IMR-90 (cell line): ENCODE measurements at regions not wholly inside any gene's neighbourhood (a gene's known extent, or its start where the extent isn't known, plus 50 kb on each side); places are given as distances from the start of the nearest gene placed in this dataset.

Experiments
- ATAC-seq: fragments of 200-7000 bp; cut with Tn5 transposase; 2 replicates; pipeline ENCODE4 v1.9.1; 2020; ENCODE audit warnings: low read depth, mild to moderate bottlenecking, moderate library complexity
- BruUV-seq: library from RNA; stranded (reverse); fragments of 400-500 nt; replicated peaks from 2 replicates; lab custom pipeline; 2021; lab: Mats Ljungman, UMichigan
- CTCF ChIA-PET: fragments of 300-600 bp; formaldehyde crosslinking; extraction: SDS; loops from one replicate; lab custom pipeline; 2021; ENCODE audit warnings: antibody characterized with exemption; lab: Yijun Ruan, JAX
- POLR2A ChIA-PET: fragments of 300-600 bp; sonication (Branson Sonifier 250); formaldehyde crosslinking; loops from one replicate; lab custom pipeline; 2022; ENCODE audit warnings: antibody characterized with exemption; ENCODE audit not compliant: unreplicated experiment; lab: Charles Lee
- DNase-seq: peaks from one replicate; pipeline ENCODE4 v3.0.0; 2013
- H2AFZ ChIP-seq: replicated peaks from 2 replicates; pipeline ENCODE3; 2013; ENCODE audit warnings: low read length, mild to moderate bottlenecking; ENCODE audit not compliant: poor library complexity
- H2AK5ac ChIP-seq: 2 replicates; pipeline ENCODE4 v1.6.1; 2013; ENCODE audit warnings: low read depth, low read length, inconsistent platforms
- H2AK9ac ChIP-seq: replicated peaks from 2 replicates; pipeline ENCODE3; 2013; ENCODE audit warnings: mild to moderate bottlenecking, low read depth, low read length, moderate library complexity; ENCODE audit not compliant: poor library complexity
- H2BK120ac ChIP-seq: 2 replicates; pipeline ENCODE4 v1.6.1; 2013; ENCODE audit warnings: low read depth, low read length, inconsistent platforms
- H2BK15ac ChIP-seq: 3 replicates; pipeline ENCODE4 v1.6.1; 2013; ENCODE audit warnings: low read depth, low read length, inconsistent platforms
- H2BK20ac ChIP-seq: 2 replicates; pipeline ENCODE4 v1.6.1; 2013; ENCODE audit warnings: low read depth, mild to moderate bottlenecking, inconsistent platforms, low read length, moderate library complexity
- H2BK5ac ChIP-seq: 2 replicates; pipeline ENCODE4 v1.6.1; 2013; ENCODE audit warnings: mild to moderate bottlenecking, low read depth, low read length, inconsistent platforms; ENCODE audit not compliant: poor library complexity, severe bottlenecking
- H3K14ac ChIP-seq: replicated peaks from 2 replicates; pipeline ENCODE4 v1.6.1; 2013; ENCODE audit warnings: low read depth, low read length, inconsistent platforms
- H3K18ac ChIP-seq: 2 replicates; pipeline ENCODE4 v1.6.1; 2013; ENCODE audit warnings: low read depth, low read length, control low read depth
- H3K23ac ChIP-seq: 2 replicates; pipeline ENCODE4 v1.6.1; 2013; ENCODE audit warnings: low read depth, low read length, inconsistent platforms
- H3K27ac ChIP-seq: 2 replicates; pipeline ENCODE4 v1.5.1; 2013; ENCODE audit warnings: mild to moderate bottlenecking, control low read depth, low read length; ENCODE audit not compliant: insufficient read depth
- H3K27me3 ChIP-seq: 2 replicates; pipeline ENCODE4 v1.6.1; 2013; ENCODE audit warnings: low read length; ENCODE audit not compliant: control insufficient read depth, insufficient read depth
- H3K36me3 ChIP-seq: 2 replicates; pipeline ENCODE4 v1.6.1; 2013; ENCODE audit warnings: low read length, mixed read lengths; ENCODE audit not compliant: control insufficient read depth, insufficient read depth
- H3K4ac ChIP-seq: 2 replicates; pipeline ENCODE4 v1.6.1; 2013; ENCODE audit warnings: low read depth, low read length, inconsistent platforms
- H3K4me1 ChIP-seq: 2 replicates; pipeline ENCODE4 v1.6.1; 2013; ENCODE audit warnings: low read length, mixed read lengths; ENCODE audit not compliant: control insufficient read depth, insufficient read depth
- H3K4me2 ChIP-seq: 2 replicates; pipeline ENCODE4 v1.6.1; 2013; ENCODE audit warnings: low read depth, mild to moderate bottlenecking, control low read depth, low read length, moderate library complexity
- H3K4me3 ChIP-seq: 2 replicates; pipeline ENCODE4 v1.5.1; 2013; ENCODE audit warnings: low read depth, mild to moderate bottlenecking, control low read depth, low read length, moderate library complexity; ENCODE audit not compliant: insufficient read depth
- H3K56ac ChIP-seq: 2 replicates; pipeline ENCODE4 v1.6.1; 2013; ENCODE audit warnings: low read length, inconsistent platforms; ENCODE audit not compliant: insufficient read depth; ENCODE audit errors: extremely low read depth
- H3K79me1 ChIP-seq, 2 experiments: 2 replicates each; pipeline ENCODE4 v1.6.1; 2013; ENCODE audit warnings: low read length in 2 of 2, inconsistent platforms in 1 of 2, low read depth in 1 of 2
- H3K9ac ChIP-seq: 2 replicates; pipeline ENCODE4 v1.6.1; 2013; ENCODE audit warnings: low read depth, low read length, control low read depth
- H3K9me1 ChIP-seq: 2 replicates; pipeline ENCODE4 v1.6.1; 2013; ENCODE audit warnings: low read length, inconsistent platforms; ENCODE audit not compliant: insufficient read depth
- H3K9me3 ChIP-seq: 2 replicates; pipeline ENCODE4 v1.6.1; 2013; ENCODE audit warnings: low read length; ENCODE audit not compliant: control insufficient read depth, insufficient read depth
- H4K20me1 ChIP-seq: 2 replicates; pipeline ENCODE4 v1.6.1; 2013; ENCODE audit warnings: low read length, inconsistent platforms; ENCODE audit not compliant: insufficient read depth
- H4K5ac ChIP-seq: 2 replicates; pipeline ENCODE4 v1.6.1; 2013; ENCODE audit warnings: mild to moderate bottlenecking, low read depth, low read length, control low read depth
- H4K8ac ChIP-seq, 2 experiments: 2 replicates each; pipeline ENCODE4 v1.6.1; 2013; ENCODE audit warnings: low read depth in 2 of 2, low read length in 2 of 2, control low read depth in 1 of 2, inconsistent platforms in 1 of 2
- H4K91ac ChIP-seq: 2 replicates; pipeline ENCODE4 v1.6.1; 2013; ENCODE audit warnings: low read depth, low read length, inconsistent platforms; ENCODE audit not compliant: insufficient read depth
- WGBS, 2 experiments: methylation state at CpG; one replicate each; pipeline versions ENCODE4 v1.1.5 to v1.1.7; 2013; ENCODE audit warnings: missing lambda C conversion rate in 2 of 2; ENCODE audit not compliant: insufficient read length in 1 of 2; ENCODE audit errors: extremely low coverage in 2 of 2; 5-methylcytosine and 5-hydroxymethylcytosine counted together
- dilution Hi-C: fragments of 300-500 bp; cut with HindIII; formaldehyde crosslinking; loops from one replicate; pipeline ENCODE4 v1.14.3; 2018; ENCODE audit warnings: low sequenced_read_pairs; ENCODE audit not compliant: unreplicated experiment
- in situ Hi-C: fragments of 300-500 bp; cut with MboI; formaldehyde crosslinking; loops from 3 replicates; pipeline ENCODE4 v1.14.3; 2019; ENCODE audit warnings: low sequenced_read_pairs, inconsistent platforms, mixed read lengths
- intact Hi-C: fragments of 100-400 bp; cut with micrococcal nuclease; formaldehyde crosslinking; loops from 2 replicates; pipeline ENCODE4 v1.10.0; 2022
- TF ChIP-seq, protein P1 (sequence below): conservative IDR thresholded peaks from 2 replicates; pipeline ENCODE4 v1.5.1; 2012; ENCODE audit warnings: mild to moderate bottlenecking, low read depth, low read length, improper control_type of control experiment

DNA sequence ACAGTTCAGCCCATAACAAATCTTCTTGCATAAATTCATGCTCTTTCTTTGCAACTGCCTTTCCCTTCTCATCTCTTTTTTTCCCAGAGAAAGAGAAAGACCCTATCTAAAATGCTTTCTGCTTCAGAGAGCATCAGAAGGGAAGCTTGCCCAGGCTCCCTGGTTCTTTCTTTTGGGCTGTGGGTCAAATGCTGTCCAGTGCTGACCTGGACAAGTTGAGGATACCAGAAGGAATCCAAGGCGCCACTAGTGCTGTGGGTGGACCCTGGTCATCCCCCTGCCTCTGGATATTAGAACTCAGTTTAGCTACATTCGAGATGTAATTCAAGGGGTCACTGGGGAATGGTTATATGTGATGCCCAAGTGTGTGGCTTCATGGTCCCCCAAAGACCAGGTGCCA lies 411.6 kb downstream of the RPS24 start:
- CTCF ChIA-PET, result no interaction called here

More for the DNA sequence above, 411.6 kb downstream of the RPS24 start:
- Histone ChIP-seq H3K79me1 (peaks cover 0 to 2% of the 10 kb centered on the region in 2 experiments; a peak in 1 of 4 replicates), H3K9me1 (peaks cover 24% of the 10 kb centered on the region), H3K4ac (no peak overlapping the region), H4K8ac (no peak overlapping the region), H3K9ac (no peak overlapping the region), H2BK5ac (no peak overlapping the region), H3K36me3 (no peaks in the 10 kb centered on the region), H3K27me3 (no peaks in the 10 kb centered on the region), H3K4me2 (no peak overlapping the region), H3K9me3 (no peaks in the 10 kb centered on the region), H4K91ac (no peak overlapping the region), H3K56ac (no peak overlapping the region), H3K4me1 (peaks cover 10% of the 10 kb centered on the region), H3K4me3 (no peak overlapping the region), H2AK5ac (peak overlapping the region; percentile 84; the same call in 1 of the 2 replicates), H4K20me1 (peaks cover 3% of the 10 kb centered on the region; the same call in 1 of the 2 replicates), H3K14ac (no peak overlapping the region), H2BK20ac (no peak overlapping the region), H3K18ac (no peak overlapping the region), H2AFZ (no peak overlapping the region), H2BK120ac (0 out of 2 replicates have a peak overlapping the region, but pooled peaks have one; percentile 11), H2BK15ac (0 out of 3 replicates have a peak overlapping the region, but pooled peaks have one; percentile 99), H3K23ac (no peak overlapping the region), H4K5ac (no peak overlapping the region), H2AK9ac (no peak overlapping the region), H3K27ac (no peak overlapping the region)
- intact Hi-C loops (no loop called here), dilution Hi-C loops (no loop called here), in situ Hi-C loops (no loop called here)
- BruUV-seq, result no TSS peak
- no peak for ATAC-seq
- no CpG with 5 or more reads among the region's 2 CpGs for whole genome bisulfite sequencing, 2 experiments
- POLR2A ChIA-PET, result no interaction called here
- TF ChIP-seq, protein P1, sequence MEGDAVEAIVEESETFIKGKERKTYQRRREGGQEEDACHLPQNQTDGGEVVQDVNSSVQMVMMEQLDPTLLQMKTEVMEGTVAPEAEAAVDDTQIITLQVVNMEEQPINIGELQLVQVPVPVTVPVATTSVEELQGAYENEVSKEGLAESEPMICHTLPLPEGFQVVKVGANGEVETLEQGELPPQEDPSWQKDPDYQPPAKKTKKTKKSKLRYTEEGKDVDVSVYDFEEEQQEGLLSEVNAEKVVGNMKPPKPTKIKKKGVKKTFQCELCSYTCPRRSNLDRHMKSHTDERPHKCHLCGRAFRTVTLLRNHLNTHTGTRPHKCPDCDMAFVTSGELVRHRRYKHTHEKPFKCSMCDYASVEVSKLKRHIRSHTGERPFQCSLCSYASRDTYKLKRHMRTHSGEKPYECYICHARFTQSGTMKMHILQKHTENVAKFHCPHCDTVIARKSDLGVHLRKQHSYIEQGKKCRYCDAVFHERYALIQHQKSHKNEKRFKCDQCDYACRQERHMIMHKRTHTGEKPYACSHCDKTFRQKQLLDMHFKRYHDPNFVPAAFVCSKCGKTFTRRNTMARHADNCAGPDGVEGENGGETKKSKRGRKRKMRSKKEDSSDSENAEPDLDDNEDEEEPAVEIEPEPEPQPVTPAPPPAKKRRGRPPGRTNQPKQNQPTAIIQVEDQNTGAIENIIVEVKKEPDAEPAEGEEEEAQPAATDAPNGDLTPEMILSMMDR, result no peak
- DNase-seq, result no peak
